ENCODE measurements at regions not wholly inside any gene's neighbourhood (a gene's known extent, or its start where the extent isn't known, plus 50 kb on each side); places are given as distances from the start of the nearest gene placed in this dataset.

- Histone ChIP-seq H3K4me1 (ENCODE audit: control insufficient read depth, extremely low read depth, insufficient read depth, low read length) (no peaks in the 10 kb centered on the region), H4K20me1 (replicated peaks; ENCODE audit: control insufficient read depth, extremely low read depth, insufficient read depth, low read length) (no peaks in the 10 kb centered on the region), H2AFZ (ENCODE audit: low read depth, low read length) (no peak overlapping the region), H3K4me2 (ENCODE audit: insufficient read depth, low read length) (no peak overlapping the region), H3K79me2 (ENCODE audit: control insufficient read depth, insufficient read depth, low read length) (no peaks in the 10 kb centered on the region), H3K9me3 (replicated peaks; ENCODE audit: control insufficient read depth, insufficient read depth, low read length) (no peaks in the 10 kb centered on the region), H3K36me3 (ENCODE audit: control insufficient read depth in 2 of 2, extremely low read depth in 1 of 2, insufficient read depth in 2 of 2, low read length in 2 of 2) (no peaks in the 10 kb centered on the region), H3K27me3 (ENCODE audit: control insufficient read depth in 2 of 2, insufficient read depth in 2 of 2, low read length in 2 of 2) (no peaks in the 10 kb centered on the region), H3K9me1 (replicated peaks; ENCODE audit: control insufficient read depth, extremely low read depth, insufficient read depth, low read length) (no peaks in the 10 kb centered on the region), H3K27ac (ENCODE audit: insufficient read depth, low read depth, low read length) (no peak overlapping the region), H3K9ac (replicated peaks; ENCODE audit: extremely low read depth, insufficient read depth, low read length) (no peak overlapping the region), H3K4me3 (replicated peaks in 1 of 3; ENCODE audit: insufficient read depth in 1 of 3, low read depth in 1 of 3, low read length in 3 of 3) (no peak overlapping the region)
- ChIA-PET POLR2A (no interaction called here), CTCF (no interaction called here)
- intact Hi-C loops (cut with micrococcal nuclease) = no loop called here
- no peak for FAIRE-seq
- dilution Hi-C loops (cut with MboI; ENCODE audit: extremely low pct_ligation_motif_present, low sequenced_read_pairs) = no loop called here
- no peak for DNase-seq (ENCODE audit: low read depth, low spot score)
- TF ChIP-seq MYC (IDR thresholded peaks at IDR 0.05; ENCODE audit: low read depth, low read length) (no peak), EZH2 (IDR thresholded peaks at IDR 0.05; ENCODE audit: borderline replicate concordance, low read depth, low read length, severe bottlenecking) (no peak), CTCF (IDR thresholded peaks at IDR 0.05; ENCODE audit: extremely low read depth in 1 of 2, insufficient read depth in 1 of 2, low read depth in 1 of 2, low read length in 2 of 2) (no peak), MAX (IDR thresholded peaks at IDR 0.05; ENCODE audit: insufficient read depth, insufficient read length) (no peak), JUN (IDR thresholded peaks at IDR 0.05; ENCODE audit: borderline replicate concordance, insufficient read depth, insufficient read length, low read depth) (no peak), POLR2AphosphoS5 (IDR thresholded peaks at IDR 0.05; ENCODE audit: insufficient read depth, low read depth, low read length) (no peak), POLR2A (IDR thresholded peaks at IDR 0.05; ENCODE audit: low read depth, low read length) (no peak), FOS (IDR thresholded peaks at IDR 0.05; ENCODE audit: borderline replicate concordance, insufficient read depth, low read length) (no peak), GATA2 (IDR thresholded peaks at IDR 0.05; ENCODE audit: insufficient read depth, insufficient read length, low read depth, low read length) (no peak)
- BruUV-seq (replicated peaks) = no TSS peak
Measured at GRCh38 chr9:13648068-13648467, 368.6 kb upstream of the MPDZ start.

Data from endothelial cell of umbilical vein (primary cell).